ENCODE measurements at regions not wholly inside any gene's neighbourhood (a gene's known extent, or its start where the extent isn't known, plus 50 kb on each side); places are given as distances from the start of the nearest gene placed in this dataset.

GRCh38 chrY:8583191-8583590, 754.1 kb upstream of the TSPY4 start:
- TF ChIP-seq CTCF (IDR thresholded peaks at IDR 0.05), result no peak
- no peak for TF ChIP-seq POLR2A (IDR thresholded peaks at IDR 0.05)

Measured in body of pancreas (tissue), 4 donors.